Panc1 (cell line): ENCODE measurements at regions not wholly inside any gene's neighbourhood (a gene's known extent, or its start where the extent isn't known, plus 50 kb on each side); places are given as distances from the start of the nearest gene placed in this dataset.

ENCODE experiments used
- ATAC-seq: fragments of 200-7000 bp; cut with Tn5 transposase; 2 replicates; pipeline ENCODE4 v1.9.1; 2020; ENCODE audit warnings: mild to moderate bottlenecking, moderate library complexity
- BruUV-seq: library from RNA; stranded (reverse); fragments of 400-500 nt; replicated peaks from 2 replicates; lab custom pipeline; 2021; lab: Mats Ljungman, UMichigan
- CTCF ChIA-PET: fragments of 300-600 bp; sonication (Branson Sonifier 250); formaldehyde crosslinking; loops from one replicate; lab custom pipeline; 2022; ENCODE audit warnings: antibody characterized with exemption; lab: Charles Lee
- POLR2A ChIA-PET: fragments of 300-600 bp; sonication (Branson Sonifier 250); formaldehyde crosslinking; loops from one replicate; lab custom pipeline; 2022; ENCODE audit warnings: antibody characterized with exemption; lab: Charles Lee
- DNase-seq: peaks from one replicate; pipeline ENCODE4 v3.0.0-alpha.2; 2010; ENCODE audit warnings: low read depth, low spot score
- H3K27ac ChIP-seq: 2 replicates; pipeline ENCODE4 v1.5.1; 2011; ENCODE audit warnings: mild to moderate bottlenecking, low read length, inconsistent platforms
- H3K27me3 ChIP-seq: fragments of 200-500 bp; sonication (Bioruptor generic); 2 replicates; pipeline ENCODE4 v1.6.0; 2014; ENCODE audit warnings: low read length, inconsistent platforms; ENCODE audit not compliant: control insufficient read depth, insufficient read depth
- H3K36me3 ChIP-seq: fragments of 200-500 bp; sonication (Bioruptor generic); 2 replicates; pipeline ENCODE4 v1.5.1; 2014; ENCODE audit warnings: inconsistent platforms, mild to moderate bottlenecking, low read length, moderate library complexity; ENCODE audit not compliant: control insufficient read depth, insufficient read depth
- H3K4me1 ChIP-seq: 2 replicates; pipeline ENCODE4 v1.5.1; 2011; ENCODE audit warnings: inconsistent platforms, mild to moderate bottlenecking, low read length, moderate library complexity; ENCODE audit not compliant: control insufficient read depth, insufficient read depth
- H3K4me3 ChIP-seq, 2 experiments: 2 replicates each; pipeline ENCODE4 v1.5.1; 2011 to 2012; ENCODE audit warnings: low read depth in 2 of 2, low read length in 2 of 2, mild to moderate bottlenecking in 2 of 2, inconsistent platforms in 1 of 2, moderate library complexity in 1 of 2
- H3K9me3 ChIP-seq: fragments of 200-500 bp; sonication (Bioruptor generic); 2 replicates; pipeline ENCODE4 v1.5.1; 2014; ENCODE audit warnings: low read depth, mild to moderate bottlenecking, inconsistent platforms, low read length, moderate library complexity; ENCODE audit not compliant: control insufficient read depth, insufficient read depth
- CTCF ChIP-seq: fragments of 450-650 bp; IDR thresholded peaks from 2 replicates; pipeline ENCODE4 v1.5.1; 2017; ENCODE audit warnings: mild to moderate bottlenecking
- POLR2AphosphoS5 ChIP-seq: IDR thresholded peaks from 2 replicates; pipeline ENCODE4 v1.6.1; 2012; ENCODE audit warnings: mild to moderate bottlenecking, low read depth, low read length, moderate library complexity
- REST ChIP-seq, 2 experiments: IDR thresholded peaks; 2 replicates each; pipeline ENCODE4 v1.6.1; 2011 to 2012; ENCODE audit warnings: low read depth in 2 of 2, control low read depth in 1 of 2, low read length in 1 of 2, mild to moderate bottlenecking in 1 of 2, moderate library complexity in 1 of 2; ENCODE audit not compliant: insufficient read depth in 1 of 2
- SIN3A ChIP-seq: IDR thresholded peaks from 2 replicates; pipeline ENCODE4 v1.6.1; 2012; ENCODE audit warnings: low read depth, mild to moderate bottlenecking, low read length, moderate library complexity, borderline replicate concordance; ENCODE audit not compliant: insufficient read depth
- TCF7L2 ChIP-seq: IDR thresholded peaks from 2 replicates; pipeline ENCODE4 v1.6.1; 2011; ENCODE audit warnings: mild to moderate bottlenecking, low read depth, low read length, inconsistent platforms
- in situ Hi-C: cut with HindIII; loops from 2 replicates; pipeline ENCODE4 v1.10.0; 2016; ENCODE audit warnings: low sequenced_read_pairs, low pct_unique_long_range_greater_than_20kb
- intact Hi-C: fragments of 100-400 bp; cut with micrococcal nuclease; formaldehyde crosslinking; loops from one replicate; pipeline ENCODE4 v1.10.0; 2022; ENCODE audit not compliant: unreplicated experiment

DNA sequence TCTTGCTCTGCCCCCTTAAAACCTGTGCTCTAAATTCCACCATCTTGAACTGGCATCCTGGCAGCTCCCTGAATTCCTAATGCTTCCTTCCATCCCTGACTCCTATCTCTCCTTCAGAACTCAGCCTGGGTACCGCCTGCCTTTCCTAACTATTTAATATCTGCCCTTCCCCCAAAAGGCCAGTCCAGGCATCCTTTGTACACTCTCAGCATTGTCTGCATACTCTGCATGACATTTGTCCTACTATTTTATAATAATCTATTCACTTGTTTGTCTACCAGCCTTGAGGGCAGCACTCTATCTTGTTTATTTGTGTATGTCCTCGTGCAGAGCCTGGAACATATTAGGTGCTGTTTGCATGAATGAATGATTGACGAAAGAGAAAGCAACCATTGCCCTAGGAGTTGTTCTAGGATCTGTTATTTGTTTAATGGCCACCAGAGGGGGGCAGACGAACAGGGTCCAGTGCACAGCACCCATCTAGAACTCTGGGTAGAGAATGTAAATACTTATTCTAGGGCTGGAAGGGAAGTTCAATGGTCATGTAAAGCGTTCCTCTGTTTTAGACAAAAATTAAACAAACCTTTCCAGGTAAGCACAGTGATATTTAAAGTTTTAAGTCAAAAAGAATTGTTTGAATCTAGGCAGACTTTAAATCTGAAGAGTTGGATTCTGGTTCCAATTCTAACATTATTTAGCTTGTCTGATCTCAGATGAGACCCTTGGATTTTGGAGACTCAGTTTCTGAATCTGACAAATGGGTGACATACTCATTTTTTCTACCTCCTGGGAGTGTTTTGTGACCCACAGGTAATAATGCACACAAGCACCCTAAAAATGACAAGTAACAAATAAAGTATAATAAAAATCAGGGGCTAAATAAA lies 125.8 kb upstream of the GALNT15 start:
- H3K9me3 ChIP-seq, result no peaks in the 10 kb centered on the region
- ATAC-seq, result peak; percentile 99
- intact Hi-C loops, result loop anchor here (1.0 to 5.0 kb wide), 3 partner anchors 130 to 231 kb away; no protein-coding TSS in a partner anchor
- in situ Hi-C loops, result no loop called here
- ChIA-PET CTCF (interaction anchor here (0.7 to 1.3 kb wide), 4 partner anchors 12 to 155 kb away, joined by 3 to 4 read pairs (median 3); no protein-coding TSS in a partner anchor), POLR2A (no interaction called here)
- BruUV-seq, result no TSS peak
- DNase-seq, result no peak
- H3K4me1 ChIP-seq, result peaks cover 6% of the 10 kb centered on the region
- H3K4me3 ChIP-seq, result no peak overlapping the region
- H3K27me3 ChIP-seq, result no peaks in the 10 kb centered on the region
- H3K27ac ChIP-seq, result peak overlapping the region; percentile 66
- TF ChIP-seq TCF7L2, result no peak
- peak; percentile 79 for TF ChIP-seq CTCF
- H3K36me3 ChIP-seq, result no peaks in the 10 kb centered on the region

- Histone ChIP-seq H3K4me1 (peaks cover 12% of the 10 kb centered on the region), H3K4me3 (no peak overlapping the region), H3K9me3 (no peaks in the 10 kb centered on the region), H3K27ac (peak overlapping the region; percentile 2; the same call in 1 of the 2 replicates), H3K27me3 (no peaks in the 10 kb centered on the region), H3K36me3 (no peaks in the 10 kb centered on the region)
- CTCF ChIA-PET, result no interaction called here
- no peak for TF ChIP-seq CTCF
- no peak for TF ChIP-seq TCF7L2
- no peak for TF ChIP-seq SIN3A
- no peak for TF ChIP-seq REST (IDR thresholded peaks at IDR 0.05; ENCODE audit: insufficient read depth in 1 of 2, low read depth in 2 of 2, low read length in 1 of 2)
- no peak for TF ChIP-seq POLR2AphosphoS5
- DNase-seq (no peak), ATAC-seq (no peak)
- intact Hi-C loops (no loop called here), in situ Hi-C loops (no loop called here)
- BruUV-seq, result no TSS peak
- POLR2A ChIA-PET, result interaction anchor here (0.6 kb wide), 1 partner anchor 850 kb away, joined by 4 read pairs; no protein-coding TSS in a partner anchor
These were observed 123.6 kb upstream of the GALNT15 start for GRCh38 chr3:16050641-16051467.
